Stimulated activated CD4-positive, alpha-beta T cell treated with anti-CD3 and anti-CD28 coated beads, TNF-alpha, amount 100 ng/mL, for 24 hours (primary cell): ENCODE measurements at regions not wholly inside any gene's neighbourhood (a gene's known extent, or its start where the extent isn't known, plus 50 kb on each side); places are given as distances from the start of the nearest gene placed in this dataset.

Experiments
- DNase-seq, 3 experiments: peaks; one replicate each; pipeline ENCODE4 v3.0.0-alpha.2; 2020; ENCODE audit warnings: low read depth in 3 of 3

GRCh38 chr2:37837628-37838328 is 87.3 kb upstream of the RMDN2 start:
- no peak for DNase-seq

DNA sequence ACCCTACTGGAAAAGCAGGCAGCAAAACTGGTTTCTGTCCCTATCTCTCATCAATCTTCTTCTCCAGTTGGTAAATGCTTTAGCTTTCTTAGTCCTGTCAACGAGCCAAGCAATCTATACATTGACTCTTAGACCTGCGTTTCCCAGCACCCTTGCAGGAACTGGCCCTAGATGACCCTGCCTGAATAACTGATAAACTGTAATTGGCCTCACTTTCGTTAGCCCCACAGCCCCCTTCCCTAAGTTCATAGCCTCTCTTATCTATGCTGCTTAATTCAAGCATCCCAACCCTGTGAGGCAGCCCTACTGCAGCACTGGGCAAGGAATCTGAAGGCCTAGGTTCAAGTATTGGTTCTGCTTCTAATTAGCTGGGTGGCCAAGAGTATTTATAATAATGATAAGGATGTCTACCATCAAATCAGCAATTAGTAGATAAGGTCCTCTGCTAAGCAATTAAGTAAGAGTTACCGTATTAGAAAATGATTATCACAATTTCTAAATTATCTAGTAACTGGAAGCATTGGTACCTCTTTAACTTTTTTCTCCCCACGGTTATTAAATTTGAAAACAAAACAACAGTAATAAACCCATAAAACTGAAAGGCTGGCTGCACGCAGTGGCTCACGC is 86.4 kb upstream of the RMDN2 start:
- no peak for DNase-seq

DNA sequence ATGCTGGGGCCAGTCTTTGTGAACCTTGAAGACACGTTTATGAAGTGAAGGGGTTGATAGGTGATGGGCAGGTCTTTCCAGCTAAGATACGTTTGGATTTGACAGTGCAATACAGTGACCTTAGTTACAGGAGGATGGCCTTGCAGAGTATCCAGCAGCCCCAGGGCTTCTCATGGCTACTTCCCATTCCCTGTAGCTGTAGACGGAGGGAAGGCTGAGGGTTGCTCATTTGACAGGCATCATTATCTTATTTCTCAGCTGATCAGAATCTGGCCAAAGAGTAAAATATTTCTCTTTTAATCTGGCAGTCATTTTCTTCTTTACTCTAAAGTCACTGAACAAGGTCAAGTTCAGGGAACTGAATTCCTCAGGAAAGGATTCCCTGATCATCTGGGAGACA is 85.1 kb upstream of the RMDN2 start:
- no peak for DNase-seq

DNA sequence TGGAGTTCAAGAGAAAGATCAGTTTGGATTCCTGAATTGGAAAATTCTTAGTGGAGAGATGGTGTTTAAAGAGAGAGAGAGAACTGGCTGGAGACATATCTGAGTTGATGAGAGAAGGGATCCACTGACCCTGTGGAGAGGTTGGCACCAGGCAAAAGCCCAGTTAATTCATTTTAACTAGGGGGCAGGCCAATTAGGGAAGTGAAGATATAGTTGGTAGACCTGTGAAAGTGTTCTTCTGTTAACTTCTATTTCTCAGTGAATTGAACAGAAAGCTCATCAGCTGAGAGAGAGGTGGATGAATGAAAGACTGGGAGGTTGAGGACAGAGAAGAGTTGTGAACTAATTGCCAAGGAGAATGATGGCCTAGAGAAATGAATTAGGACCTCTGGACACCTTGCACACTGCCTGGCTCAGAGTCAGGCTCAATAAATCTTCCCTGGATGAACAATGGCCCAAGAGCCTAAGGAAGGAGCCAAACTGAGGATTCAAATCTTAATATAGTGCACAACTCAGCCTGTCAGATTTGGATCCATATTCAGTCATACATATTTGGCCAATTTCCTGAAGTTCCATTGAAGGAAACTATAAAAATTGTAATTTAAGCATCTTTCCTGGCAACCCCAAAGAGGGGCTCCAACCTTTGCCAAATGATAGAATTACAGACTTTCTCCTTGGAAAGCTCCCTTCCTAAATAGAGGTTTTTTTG is 82.2 kb upstream of the RMDN2 start:
- no peak for DNase-seq

DNA sequence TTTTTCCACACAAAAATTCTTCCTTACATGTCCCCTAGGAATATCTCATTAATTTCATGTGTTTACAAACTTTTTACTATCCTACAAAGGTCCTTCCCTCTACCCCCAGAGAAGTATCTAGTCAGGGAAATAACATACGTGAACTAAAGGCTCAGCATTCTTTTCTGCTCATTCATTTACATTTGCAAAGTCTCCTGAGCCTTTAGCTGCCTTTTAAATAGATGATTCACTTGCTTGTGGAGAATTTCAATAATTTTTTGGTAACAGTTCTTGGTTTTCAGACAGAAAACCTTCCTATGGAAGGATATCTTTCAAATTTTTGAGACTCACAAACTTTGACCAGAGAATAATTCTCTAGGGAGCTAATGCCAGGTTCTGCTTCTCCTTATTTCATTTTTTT is 81.5 kb upstream of the RMDN2 start:
- no peak for DNase-seq

DNA sequence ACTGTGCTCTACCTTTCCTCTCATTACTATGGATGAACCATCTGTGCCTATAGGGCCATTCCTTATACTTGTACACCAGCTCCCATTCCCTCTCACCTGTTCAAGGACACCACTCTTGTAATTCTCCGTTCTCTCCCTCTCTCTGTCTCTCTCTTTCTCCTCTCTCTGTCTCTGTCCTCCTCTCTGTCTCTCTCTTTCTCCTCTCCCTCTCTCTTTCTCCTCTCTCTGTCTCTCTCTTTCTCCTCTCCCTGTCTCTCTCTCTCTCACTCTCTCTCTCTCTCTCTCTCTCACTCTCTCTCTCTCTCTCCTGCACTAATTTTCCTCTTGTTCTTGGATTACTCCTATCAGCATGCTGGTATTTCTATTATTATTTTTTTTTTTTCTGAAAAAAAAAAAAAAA is 78.9 kb upstream of the RMDN2 start:
- DNase-seq, result no peak

DNA sequence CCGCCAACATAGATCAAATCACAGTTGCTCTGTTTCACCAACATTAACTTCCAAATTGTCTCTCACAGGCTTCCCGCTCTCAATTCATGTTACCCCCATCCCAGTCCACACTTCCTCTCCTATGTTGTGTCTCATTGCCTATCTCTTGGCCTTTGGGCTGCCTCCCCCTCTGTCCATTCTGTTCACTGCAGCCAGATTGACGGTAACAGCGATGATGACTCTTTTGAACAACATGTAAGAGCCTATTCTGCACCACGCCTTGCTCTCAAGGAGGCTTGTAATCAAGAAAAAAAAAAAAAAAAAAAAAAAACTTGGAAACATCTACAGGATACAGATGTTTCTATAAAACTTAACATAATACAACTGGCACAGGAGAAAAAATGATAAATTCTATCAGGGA is 77.3 kb upstream of the RMDN2 start:
- no peak for DNase-seq

DNA sequence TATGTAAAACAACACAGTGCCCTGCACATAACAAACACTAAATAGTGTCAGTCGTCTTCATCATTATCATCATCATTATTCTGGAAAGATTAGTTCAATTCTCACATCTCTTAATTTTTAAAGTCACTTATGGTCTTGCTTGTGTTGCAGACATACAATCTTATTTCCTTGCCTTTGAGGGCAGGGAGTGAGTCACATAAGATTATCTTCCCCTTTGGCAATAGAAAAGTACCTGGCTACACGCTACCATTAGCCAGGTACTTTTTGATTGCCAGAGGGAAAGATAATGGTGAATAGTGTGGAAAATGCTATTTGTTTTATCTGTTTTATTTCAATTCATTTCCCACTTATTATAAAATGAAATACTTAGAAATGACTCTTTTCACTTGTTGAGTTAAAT is 76.6 kb upstream of the RMDN2 start:
- no peak for DNase-seq

DNA sequence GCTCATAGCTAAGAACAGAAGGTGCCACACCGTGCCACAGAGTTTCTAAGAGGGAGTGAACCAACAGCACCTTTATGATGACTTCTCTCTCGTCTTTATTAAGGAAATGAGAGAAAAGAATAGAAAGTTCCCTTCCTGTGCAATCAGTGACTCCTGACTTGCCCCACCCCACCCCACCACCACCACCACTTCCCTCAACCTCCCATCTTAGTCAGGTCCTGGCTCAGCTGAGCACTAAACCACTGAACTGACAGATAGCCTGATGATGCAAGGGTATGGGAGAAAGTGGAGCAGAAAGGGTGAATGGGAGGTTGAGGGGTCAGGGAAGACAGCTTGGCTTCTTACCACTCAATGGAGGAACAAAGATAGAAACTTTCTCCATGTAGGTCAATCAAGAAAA is 75.2 kb upstream of the RMDN2 start:
- no peak for DNase-seq

DNA sequence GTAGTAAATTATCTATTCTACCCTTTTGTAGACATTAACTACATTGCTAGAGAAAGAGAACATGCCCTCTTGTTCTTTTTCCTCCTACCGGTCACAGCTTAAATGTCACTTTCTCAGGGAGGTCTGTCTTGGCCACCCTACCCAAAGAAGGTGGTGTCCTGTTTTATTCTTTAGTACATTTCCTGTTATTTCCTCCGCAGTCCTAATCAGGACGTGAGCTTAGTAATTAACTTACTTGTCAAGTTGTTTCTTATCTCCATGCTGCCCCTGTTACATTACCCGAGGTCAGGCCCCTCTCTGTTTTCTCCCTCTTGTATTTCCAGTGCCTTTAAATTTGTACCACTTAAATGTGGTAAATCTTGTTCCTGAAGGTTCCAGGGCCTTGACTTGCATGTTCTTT is 73.7 kb upstream of the RMDN2 start:
- no peak for DNase-seq

DNA sequence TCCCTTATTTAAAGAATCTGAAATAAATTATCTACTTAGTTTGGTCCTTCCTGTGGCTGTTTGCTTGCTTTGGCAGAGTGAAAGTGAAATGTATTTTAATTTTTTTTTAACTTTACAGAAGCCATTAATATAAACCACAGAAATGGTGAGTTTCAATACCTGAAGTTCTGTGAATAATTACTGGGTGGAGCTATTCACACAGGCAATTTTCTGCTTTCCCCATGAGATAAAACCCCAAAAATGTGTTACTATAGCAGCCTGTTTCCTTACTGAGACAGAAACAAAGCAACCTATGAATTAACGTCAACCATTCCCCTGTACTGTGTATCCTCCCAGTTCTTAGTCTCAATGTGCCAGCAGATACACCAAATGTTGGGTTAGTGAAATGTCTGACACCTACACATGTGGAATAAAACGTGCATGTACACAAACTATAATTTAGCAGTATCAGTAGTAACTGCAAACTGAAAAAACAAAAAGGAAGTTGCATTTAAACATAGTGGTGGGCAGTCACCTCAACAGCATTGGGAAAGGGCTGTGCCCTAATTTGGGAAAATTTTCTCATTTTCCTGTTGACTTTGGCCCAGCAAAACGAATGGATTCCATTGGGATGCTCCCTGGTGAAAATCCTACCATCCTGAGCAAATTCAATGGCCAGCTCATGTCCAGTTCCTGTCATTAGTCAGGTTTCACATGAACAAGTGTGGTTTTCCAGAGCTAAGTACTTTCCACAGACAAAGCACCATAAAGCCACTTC is 73.1 kb upstream of the RMDN2 start:
- no peak for DNase-seq

DNA sequence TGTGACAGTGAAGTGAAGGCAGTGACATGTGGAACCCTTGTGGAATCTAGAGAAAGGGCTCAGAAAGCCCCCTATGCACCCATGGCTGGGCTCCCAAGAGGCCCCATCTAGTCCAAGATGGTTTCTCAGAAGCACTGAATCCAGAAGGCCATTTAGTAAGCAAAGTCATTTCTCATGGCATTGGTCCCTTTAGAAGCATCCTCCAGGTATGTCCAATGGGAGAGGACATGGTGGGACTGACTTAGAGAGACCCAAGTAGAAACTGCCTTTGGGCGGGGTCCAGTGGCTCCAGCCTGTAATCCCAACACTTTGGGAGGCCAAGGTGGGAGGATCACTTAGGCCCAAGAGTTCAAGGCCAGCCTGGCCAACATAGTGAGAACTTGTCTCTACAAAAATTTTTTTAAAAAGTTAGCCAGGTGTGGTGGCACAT is 72.5 kb upstream of the RMDN2 start:
- DNase-seq, result no peak

DNA sequence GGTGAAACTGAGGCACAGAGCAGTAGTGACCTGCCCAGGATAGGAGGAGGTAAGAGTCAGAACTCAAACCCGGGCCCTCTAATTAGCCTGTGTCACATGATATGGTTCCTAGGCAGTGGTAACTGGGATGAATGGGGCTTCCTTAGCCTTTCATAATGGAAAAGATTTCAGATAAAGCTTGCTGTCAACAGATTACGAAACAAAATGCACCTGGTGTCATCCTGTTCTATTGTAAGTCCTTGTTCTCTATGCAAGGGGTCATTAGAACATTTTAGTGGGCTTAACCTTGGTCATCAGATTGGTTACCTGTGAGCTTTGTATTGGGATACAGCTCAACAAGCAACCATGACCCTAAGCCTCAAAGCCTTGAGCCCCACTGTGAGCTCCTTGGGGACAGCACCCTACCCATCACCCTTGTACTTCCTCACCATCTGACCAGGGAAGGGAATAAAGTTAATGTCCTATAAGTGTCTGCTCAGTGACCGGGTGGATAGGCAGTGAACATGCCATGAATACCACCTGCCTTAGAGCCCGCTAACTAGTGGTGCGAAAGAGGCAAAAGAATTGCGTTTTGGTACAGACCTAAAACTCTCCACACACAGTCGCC is 70.3 kb upstream of the RMDN2 start:
- no peak for DNase-seq

DNA sequence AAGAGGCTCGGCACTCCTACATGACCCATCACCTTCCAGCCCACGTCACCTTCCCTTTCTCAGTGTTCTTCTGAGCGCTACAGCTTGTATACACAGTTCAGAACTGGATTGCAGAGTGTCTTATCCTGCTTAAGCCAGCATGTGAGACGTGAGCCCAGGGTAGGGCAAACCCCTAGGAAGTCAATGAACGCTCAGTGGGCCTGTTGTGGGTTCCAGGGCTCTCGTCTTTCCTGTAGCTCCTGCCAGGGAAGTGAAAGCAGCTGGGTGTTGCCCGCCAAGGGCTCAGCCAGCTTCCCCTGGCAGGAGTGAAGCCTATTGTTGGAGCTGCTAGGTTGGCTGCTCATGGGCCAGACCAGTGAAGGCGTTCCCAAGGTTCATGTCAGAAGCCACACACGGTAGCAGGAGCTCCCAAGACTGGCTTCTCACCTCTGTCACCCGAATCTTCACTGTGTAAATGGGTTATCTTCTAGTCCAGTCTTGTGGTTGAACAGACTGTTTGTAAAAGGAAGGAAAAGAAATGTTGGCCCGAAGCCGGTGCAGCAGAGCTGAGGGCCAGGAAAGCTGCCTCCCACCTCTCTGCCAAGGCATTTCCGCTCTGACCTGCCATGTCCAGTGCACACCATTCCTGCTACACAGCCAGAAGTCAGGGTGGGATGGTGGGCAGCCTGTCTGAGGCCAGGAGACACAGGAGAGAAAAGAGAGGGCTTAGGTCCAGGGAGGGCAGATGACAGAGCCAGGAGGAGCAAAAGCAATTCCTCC is 69.6 kb upstream of the RMDN2 start:
- no peak for DNase-seq

DNA sequence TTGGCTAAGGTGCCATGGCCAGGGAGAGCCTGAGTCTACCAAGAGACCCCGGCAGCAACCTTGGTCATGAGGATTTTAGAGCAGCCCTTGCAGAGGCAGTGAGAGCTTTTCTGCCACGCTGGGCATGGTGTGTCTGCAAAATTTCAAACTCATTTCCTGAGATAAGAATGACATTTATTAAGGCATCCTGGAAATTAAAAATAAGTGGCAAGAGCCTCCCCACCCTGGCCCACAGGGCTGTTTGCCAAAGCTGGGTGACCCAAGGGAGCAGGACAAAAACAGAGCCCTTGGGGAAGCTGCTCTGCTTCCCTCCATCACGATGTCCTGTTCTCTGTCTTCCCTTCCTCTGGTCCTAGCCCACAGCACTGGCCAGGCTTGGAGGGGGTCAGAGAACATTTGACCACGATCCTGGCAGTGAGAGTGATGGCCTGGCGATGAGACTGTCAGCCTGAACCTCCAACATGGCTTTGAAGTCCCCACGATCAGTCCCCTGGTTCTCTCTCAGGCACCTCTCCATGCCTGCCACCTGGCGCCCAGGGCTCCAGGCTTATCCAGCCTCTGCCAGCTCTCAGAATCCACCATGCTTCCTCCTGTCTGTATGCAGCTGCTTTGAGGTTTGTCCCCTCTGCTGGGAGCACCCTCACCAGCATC is 68.9 kb upstream of the RMDN2 start:
- no peak for DNase-seq

DNA sequence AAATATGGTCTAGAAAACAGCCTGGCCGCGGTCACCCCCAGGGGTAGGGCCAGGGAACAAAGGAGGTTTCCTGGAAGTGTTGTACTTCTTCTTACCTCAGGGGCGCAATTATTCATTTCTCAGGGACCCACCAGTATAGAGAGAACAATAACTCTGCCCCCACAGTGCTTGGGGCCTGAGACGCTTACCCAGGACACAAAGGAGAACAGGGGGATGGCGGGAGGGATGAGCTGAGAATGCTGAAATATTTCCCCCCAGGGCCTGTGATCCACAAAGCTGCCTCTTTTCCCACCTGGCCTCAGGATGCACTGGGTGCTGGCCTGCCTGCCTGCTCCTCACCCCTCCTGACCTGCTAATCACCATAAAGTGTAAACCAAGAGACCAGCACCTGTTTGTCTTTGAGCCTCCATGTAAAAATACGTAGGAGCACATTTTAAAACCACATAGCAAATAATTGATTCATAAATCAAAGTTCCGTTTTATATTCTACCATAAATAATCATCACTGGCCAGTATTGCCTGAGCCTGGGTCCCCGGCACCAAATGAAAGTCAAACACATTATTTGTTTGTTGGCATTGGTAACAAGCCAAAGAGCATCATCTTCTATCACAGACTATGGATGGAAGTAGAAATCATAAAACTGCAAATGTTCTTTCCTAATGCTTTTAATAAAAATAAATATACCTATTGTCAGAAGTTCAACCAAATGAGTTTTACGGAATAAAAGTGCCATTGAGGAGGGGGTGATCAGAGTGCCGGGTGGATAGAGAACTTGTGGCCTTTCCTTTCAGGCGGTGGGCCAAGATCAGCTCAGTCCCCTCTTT is 67.3 kb upstream of the RMDN2 start:
- DNase-seq, result no peak

- no peak for DNase-seq
These were observed 66.7 kb upstream of the RMDN2 start for GRCh38 chr2:37858400-37858711.

DNA sequence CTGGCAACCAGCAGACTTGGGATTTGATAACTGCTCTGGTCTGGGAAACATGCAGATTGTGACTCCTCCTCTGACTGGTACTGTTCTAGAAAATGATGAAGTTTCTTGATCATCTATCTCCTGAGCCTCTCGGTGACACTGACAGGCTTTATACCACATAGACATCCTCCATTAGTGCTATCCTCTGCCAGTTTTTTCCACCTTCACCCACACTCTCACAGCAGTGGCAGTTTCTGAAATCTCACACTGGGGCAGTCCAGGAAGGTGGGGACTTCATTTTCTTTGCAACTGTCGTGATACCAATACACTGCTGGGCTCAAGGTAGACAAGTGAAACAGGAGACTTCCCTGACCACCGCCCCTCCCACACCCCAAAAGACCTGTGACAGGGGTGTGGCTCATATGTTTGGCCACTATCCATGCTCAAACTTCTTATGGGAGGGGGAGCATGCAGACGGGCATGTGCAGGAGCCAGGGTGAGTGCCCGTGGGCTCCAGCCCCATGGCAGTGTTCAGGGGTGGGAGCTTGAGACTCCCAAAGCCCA is 66.3 kb upstream of the RMDN2 start:
- no peak for DNase-seq

DNA sequence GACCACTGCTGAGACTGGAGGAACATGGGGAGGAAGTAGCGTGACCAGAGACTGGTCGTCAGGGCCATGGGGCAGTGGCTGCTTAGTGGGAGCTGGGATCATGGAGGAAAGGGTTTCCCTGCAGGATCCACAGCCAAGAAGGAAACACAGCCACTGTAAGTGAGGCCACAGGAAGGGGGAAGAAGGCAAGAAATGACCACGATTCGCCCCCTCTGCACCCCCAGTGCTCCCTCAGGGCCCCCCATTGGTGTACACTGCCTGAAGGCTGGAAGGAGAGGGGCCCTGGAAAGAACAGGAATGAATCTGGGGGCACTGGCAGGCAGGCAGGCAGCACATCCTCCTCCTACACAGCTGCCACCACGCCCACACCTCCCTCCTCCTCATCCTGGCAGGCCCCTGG is 62.5 kb upstream of the RMDN2 start:
- no peak for DNase-seq

- DNase-seq, result no peak
These were observed 60.9 kb upstream of the RMDN2 start for GRCh38 chr2:37864217-37864616.
